ENCODE measurements at regions not wholly inside any gene's neighbourhood (a gene's known extent, or its start where the extent isn't known, plus 50 kb on each side); places are given as distances from the start of the nearest gene placed in this dataset.

GRCh38 chr7:13448243-13448642 is 541.2 kb downstream of the ETV1 start:
- TF ChIP-seq CTCF (IDR thresholded peaks at IDR 0.05) (no peak), POLR2AphosphoS5 (IDR thresholded peaks at IDR 0.05) (no peak), POLR2A (IDR thresholded peaks at IDR 0.05) (no peak)

Measured in stomach (tissue), 4 donors.